ENCODE measurements at regions not wholly inside any gene's neighbourhood (a gene's known extent, or its start where the extent isn't known, plus 50 kb on each side); places are given as distances from the start of the nearest gene placed in this dataset.

DNA sequence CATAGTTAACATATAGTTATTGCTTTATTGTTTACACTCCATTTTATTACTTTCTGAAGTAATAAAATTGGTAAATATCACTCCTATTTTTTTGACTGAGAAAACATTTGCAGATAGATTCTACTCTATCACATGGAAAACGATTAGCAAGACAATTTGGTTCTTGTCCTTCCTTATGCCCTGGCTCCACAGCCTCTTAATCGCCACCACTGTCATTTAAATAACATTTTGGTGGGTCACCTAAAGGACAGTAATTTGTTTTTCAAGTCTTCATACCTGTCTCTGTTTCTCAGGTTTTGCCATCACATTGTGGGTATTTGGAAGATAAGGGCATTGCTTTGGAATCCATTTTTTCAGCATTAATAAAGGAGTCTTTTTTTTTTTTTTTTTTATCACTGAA is 521.5 kb upstream of the IRAK1BP1 start:
- Histone ChIP-seq H3K4me1 (ENCODE audit: control insufficient read depth in 4 of 4, insufficient read depth in 4 of 4, low read length in 3 of 4) (no peaks in the 10 kb centered on the region), H3K36me3 (ENCODE audit: control insufficient read depth in 4 of 4, insufficient read depth in 3 of 4, low read depth in 1 of 4, low read length in 3 of 4) (no peaks in the 10 kb centered on the region), H3K27me3 (ENCODE audit: control insufficient read depth in 4 of 4, insufficient read depth in 4 of 4, low read length in 3 of 4) (no peaks in the 10 kb centered on the region), H3K27ac (ENCODE audit: low read depth in 1 of 2, low read length in 2 of 2) (no peak overlapping the region), H3K9ac (ENCODE audit: low read depth in 1 of 2, low read length in 2 of 2) (no peak overlapping the region), H3K9me3 (ENCODE audit: control insufficient read depth in 4 of 4, low read length in 3 of 4) (no peaks in the 10 kb centered on the region), H3K4me3 (ENCODE audit: low read depth in 1 of 3, low read length in 3 of 3) (no peak overlapping the region)
- no peak for DNase-seq (ENCODE audit: low spot score)
- TF ChIP-seq, protein P1, sequence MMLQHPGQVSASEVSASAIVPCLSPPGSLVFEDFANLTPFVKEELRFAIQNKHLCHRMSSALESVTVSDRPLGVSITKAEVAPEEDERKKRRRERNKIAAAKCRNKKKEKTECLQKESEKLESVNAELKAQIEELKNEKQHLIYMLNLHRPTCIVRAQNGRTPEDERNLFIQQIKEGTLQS (IDR thresholded peaks at IDR 0.05), result no peak
- TF ChIP-seq, protein P2, sequence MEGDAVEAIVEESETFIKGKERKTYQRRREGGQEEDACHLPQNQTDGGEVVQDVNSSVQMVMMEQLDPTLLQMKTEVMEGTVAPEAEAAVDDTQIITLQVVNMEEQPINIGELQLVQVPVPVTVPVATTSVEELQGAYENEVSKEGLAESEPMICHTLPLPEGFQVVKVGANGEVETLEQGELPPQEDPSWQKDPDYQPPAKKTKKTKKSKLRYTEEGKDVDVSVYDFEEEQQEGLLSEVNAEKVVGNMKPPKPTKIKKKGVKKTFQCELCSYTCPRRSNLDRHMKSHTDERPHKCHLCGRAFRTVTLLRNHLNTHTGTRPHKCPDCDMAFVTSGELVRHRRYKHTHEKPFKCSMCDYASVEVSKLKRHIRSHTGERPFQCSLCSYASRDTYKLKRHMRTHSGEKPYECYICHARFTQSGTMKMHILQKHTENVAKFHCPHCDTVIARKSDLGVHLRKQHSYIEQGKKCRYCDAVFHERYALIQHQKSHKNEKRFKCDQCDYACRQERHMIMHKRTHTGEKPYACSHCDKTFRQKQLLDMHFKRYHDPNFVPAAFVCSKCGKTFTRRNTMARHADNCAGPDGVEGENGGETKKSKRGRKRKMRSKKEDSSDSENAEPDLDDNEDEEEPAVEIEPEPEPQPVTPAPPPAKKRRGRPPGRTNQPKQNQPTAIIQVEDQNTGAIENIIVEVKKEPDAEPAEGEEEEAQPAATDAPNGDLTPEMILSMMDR (IDR thresholded peaks at IDR 0.05; ENCODE audit: low read depth, low read length, missing input control), result no peak
- TF ChIP-seq GABPA (IDR thresholded peaks at IDR 0.05 in 1 of 2, conservative IDR thresholded peaks at IDR 0.05 in 1 of 2) (no peak), HNF4G (IDR thresholded peaks at IDR 0.05) (no peak), SP1 (IDR thresholded peaks at IDR 0.05) (no peak)
- 60% methylated on average over 2 of the region's 2 CpGs for WGBS

DNA sequence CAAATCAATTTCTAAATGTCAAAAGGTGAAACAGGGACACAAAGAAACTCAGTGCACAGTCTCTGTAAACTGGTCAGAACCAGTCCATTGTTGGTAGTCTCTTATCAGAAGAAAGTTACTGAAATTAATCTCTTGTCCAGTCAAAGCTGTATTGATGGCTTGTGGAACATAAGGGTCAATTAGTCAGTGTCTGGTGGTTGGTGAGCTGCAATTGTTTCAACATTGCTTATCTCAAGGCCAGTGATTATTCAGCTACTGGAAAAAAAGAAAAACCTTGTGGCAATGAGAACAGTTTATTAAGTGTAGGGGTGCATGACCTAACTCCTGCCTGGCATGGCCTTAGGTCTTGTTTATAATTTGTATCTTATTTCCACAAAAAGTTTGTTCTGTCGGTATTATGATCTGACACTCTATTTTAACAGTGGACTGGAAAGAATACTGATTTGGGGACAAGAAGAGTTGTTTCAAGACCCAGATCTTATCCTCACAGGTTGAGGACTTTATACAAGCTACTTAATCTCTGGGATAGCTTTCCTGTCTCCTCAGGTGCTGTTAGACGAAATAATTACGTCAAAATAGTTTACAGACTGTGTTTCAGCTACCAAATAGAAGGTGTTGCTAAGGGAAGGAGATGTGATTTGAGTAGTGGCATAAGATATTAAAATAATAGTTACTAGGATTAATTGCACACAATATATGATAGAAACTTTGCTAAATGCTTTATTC is 520.0 kb upstream of the IRAK1BP1 start:
- Histone ChIP-seq H3K36me3 (ENCODE audit: control insufficient read depth in 4 of 4, insufficient read depth in 3 of 4, low read depth in 1 of 4, low read length in 3 of 4) (no peaks in the 10 kb centered on the region), H3K4me1 (ENCODE audit: control insufficient read depth in 4 of 4, insufficient read depth in 4 of 4, low read length in 3 of 4) (no peaks in the 10 kb centered on the region), H3K27ac (ENCODE audit: low read depth in 1 of 2, low read length in 2 of 2) (no peak overlapping the region), H3K9me3 (ENCODE audit: control insufficient read depth in 4 of 4, low read length in 3 of 4) (no peaks in the 10 kb centered on the region), H3K4me3 (ENCODE audit: low read depth in 1 of 3, low read length in 3 of 3) (no peak overlapping the region), H3K27me3 (ENCODE audit: control insufficient read depth in 4 of 4, insufficient read depth in 4 of 4, low read length in 3 of 4) (no peaks in the 10 kb centered on the region), H3K9ac (ENCODE audit: low read depth in 1 of 2, low read length in 2 of 2) (no peak overlapping the region)
- TF ChIP-seq GABPA (IDR thresholded peaks at IDR 0.05 in 1 of 2, conservative IDR thresholded peaks at IDR 0.05 in 1 of 2) (no peak), EGR1 (IDR thresholded peaks at IDR 0.05; ENCODE audit: low read depth in 2 of 2) (no peak), YY1 (IDR thresholded peaks at IDR 0.05) (no peak), RAD21 (IDR thresholded peaks at IDR 0.05) (no peak), NR2F2 (IDR thresholded peaks at IDR 0.05) (no peak), SP1 (IDR thresholded peaks at IDR 0.05) (no peak), JUND (IDR thresholded peaks at IDR 0.05) (no peak), FOXA2 (IDR thresholded peaks at IDR 0.05) (no peak), HNF4A (conservative IDR thresholded peaks at IDR 0.05) (no peak), TAF1 (conservative IDR thresholded peaks at IDR 0.05) (no peak)
- TF ChIP-seq, protein P3, sequence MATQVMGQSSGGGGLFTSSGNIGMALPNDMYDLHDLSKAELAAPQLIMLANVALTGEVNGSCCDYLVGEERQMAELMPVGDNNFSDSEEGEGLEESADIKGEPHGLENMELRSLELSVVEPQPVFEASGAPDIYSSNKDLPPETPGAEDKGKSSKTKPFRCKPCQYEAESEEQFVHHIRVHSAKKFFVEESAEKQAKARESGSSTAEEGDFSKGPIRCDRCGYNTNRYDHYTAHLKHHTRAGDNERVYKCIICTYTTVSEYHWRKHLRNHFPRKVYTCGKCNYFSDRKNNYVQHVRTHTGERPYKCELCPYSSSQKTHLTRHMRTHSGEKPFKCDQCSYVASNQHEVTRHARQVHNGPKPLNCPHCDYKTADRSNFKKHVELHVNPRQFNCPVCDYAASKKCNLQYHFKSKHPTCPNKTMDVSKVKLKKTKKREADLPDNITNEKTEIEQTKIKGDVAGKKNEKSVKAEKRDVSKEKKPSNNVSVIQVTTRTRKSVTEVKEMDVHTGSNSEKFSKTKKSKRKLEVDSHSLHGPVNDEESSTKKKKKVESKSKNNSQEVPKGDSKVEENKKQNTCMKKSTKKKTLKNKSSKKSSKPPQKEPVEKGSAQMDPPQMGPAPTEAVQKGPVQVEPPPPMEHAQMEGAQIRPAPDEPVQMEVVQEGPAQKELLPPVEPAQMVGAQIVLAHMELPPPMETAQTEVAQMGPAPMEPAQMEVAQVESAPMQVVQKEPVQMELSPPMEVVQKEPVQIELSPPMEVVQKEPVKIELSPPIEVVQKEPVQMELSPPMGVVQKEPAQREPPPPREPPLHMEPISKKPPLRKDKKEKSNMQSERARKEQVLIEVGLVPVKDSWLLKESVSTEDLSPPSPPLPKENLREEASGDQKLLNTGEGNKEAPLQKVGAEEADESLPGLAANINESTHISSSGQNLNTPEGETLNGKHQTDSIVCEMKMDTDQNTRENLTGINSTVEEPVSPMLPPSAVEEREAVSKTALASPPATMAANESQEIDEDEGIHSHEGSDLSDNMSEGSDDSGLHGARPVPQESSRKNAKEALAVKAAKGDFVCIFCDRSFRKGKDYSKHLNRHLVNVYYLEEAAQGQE (IDR thresholded peaks at IDR 0.05), result no peak
- TF ChIP-seq, protein P4, sequence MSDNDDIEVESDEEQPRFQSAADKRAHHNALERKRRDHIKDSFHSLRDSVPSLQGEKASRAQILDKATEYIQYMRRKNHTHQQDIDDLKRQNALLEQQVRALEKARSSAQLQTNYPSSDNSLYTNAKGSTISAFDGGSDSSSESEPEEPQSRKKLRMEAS (IDR thresholded peaks at IDR 0.05), result no peak
- TF ChIP-seq, protein P2 (IDR thresholded peaks at IDR 0.05; ENCODE audit: low read depth, low read length, missing input control), result no peak
- TF ChIP-seq, protein P5, sequence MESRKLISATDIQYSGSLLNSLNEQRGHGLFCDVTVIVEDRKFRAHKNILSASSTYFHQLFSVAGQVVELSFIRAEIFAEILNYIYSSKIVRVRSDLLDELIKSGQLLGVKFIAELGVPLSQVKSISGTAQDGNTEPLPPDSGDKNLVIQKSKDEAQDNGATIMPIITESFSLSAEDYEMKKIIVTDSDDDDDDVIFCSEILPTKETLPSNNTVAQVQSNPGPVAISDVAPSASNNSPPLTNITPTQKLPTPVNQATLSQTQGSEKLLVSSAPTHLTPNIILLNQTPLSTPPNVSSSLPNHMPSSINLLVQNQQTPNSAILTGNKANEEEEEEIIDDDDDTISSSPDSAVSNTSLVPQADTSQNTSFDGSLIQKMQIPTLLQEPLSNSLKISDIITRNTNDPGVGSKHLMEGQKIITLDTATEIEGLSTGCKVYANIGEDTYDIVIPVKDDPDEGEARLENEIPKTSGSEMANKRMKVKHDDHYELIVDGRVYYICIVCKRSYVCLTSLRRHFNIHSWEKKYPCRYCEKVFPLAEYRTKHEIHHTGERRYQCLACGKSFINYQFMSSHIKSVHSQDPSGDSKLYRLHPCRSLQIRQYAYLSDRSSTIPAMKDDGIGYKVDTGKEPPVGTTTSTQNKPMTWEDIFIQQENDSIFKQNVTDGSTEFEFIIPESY (IDR thresholded peaks at IDR 0.05), result no peak
- no peak for DNase-seq (ENCODE audit: low spot score)
- 66% methylated on average over 3 of the region's 3 CpGs for WGBS
